GM18951 (cell line): ENCODE measurements at regions not wholly inside any gene's neighbourhood (a gene's known extent, or its start where the extent isn't known, plus 50 kb on each side); places are given as distances from the start of the nearest gene placed in this dataset.

Experiments used
- POLR2A ChIP-seq: IDR thresholded peaks from 4 replicates; pipeline ENCODE4 v1.6.1; 2011; ENCODE audit warnings: mild to moderate bottlenecking; ENCODE audit not compliant: insufficient read length, insufficient read depth; ENCODE audit errors: extremely low read depth
- in situ Hi-C: fragments of 300-500 bp; cut with MboI; formaldehyde crosslinking; loops from one replicate; pipeline ENCODE4 v1.12.0; 2022; ENCODE audit warnings: low sequenced_read_pairs, mixed read lengths, inconsistent platforms; ENCODE audit not compliant: unreplicated experiment

GRCh38 chr2:58671675-58672074 lies 430.6 kb upstream of the FANCL start:
- TF ChIP-seq POLR2A = no peak
- in situ Hi-C loops = no loop called here

DNA sequence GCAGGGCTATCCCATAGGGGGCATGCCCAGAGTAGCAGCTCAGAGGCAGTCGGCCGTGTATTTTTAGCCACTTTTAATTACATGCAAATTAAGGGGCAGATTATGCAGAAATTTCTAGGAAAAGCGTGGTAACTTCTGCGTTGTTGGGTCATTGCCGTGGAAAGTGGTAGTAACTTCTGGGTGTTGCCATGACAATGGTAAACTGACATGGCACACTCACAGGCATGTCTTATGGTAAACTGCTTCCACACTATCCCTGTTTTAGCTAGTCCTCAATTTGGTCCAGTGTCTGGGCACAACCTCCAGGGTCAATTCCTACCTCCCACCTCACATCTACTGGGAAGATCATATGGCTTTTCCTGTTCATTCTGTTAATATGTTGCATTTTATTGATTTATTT lies 428.9 kb upstream of the FANCL start:
- no peak for TF ChIP-seq POLR2A
- in situ Hi-C loops = no loop called here

DNA sequence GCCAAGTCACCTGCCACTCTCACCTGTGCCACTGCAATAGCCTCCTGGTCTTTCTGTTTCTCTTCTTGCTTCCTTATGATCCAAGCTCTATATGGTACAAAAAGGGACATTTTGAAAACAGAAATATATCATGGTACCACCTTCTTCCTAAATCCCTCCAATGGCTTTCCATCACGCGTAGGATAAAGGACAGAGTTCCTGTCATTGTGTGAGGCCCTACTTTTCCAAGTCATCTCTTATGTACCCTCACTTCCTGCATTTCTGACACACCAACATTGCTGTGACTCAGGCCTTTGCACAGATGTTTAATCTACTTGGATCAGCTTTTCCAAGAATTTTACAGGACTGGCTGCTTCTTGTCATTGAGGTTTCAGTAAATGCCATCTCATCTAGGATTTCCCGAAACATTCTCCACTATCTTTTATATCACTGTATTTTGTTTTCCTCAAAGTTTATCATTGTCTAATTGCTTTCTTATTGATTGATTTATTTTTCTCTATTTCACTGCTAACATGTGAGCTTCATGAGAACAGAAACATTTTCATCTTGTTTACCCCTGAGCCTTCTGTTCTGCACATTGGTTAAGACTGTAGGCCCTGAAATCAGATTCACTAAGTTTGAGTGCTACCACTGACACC lies 426.1 kb upstream of the FANCL start:
- no peak for TF ChIP-seq POLR2A
- in situ Hi-C loops = no loop called here

- TF ChIP-seq POLR2A = no peak
- in situ Hi-C loops = no loop called here
Measured at GRCh38 chr2:58666323-58666970, 425.3 kb upstream of the FANCL start.

- in situ Hi-C loops = no loop called here
- no peak for TF ChIP-seq POLR2A
Measured at GRCh38 chr2:58665154-58665553, 424.0 kb upstream of the FANCL start.

DNA sequence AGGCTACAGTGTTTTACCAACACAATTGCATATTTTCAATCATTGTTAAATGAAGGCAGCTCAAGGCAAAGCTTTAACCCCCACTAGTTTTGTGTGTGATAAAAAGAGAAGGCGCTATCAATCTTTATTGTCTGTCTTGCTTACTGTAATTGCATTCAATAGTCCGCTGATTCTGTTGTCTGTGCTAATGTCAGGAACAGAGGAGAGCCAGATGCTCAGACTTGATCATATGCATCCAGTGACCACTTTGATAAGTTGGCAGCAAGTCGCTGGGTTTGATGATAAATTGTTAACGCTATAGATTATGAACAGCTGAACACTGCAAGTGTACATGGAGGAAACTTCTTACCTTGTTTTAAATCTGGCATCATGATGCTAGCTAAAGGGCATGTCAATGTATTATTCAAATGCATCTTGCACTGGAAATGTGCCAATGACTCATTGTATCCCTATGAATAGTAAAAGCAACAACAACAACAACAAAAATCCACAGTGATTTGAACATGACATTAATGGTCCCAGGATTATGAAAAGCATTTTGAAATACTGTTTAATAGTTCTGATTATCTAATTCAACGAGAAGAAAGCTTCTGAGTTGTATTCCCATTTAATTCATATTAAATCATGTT lies 423.5 kb upstream of the FANCL start:
- in situ Hi-C loops = no loop called here
- TF ChIP-seq POLR2A = no peak

DNA sequence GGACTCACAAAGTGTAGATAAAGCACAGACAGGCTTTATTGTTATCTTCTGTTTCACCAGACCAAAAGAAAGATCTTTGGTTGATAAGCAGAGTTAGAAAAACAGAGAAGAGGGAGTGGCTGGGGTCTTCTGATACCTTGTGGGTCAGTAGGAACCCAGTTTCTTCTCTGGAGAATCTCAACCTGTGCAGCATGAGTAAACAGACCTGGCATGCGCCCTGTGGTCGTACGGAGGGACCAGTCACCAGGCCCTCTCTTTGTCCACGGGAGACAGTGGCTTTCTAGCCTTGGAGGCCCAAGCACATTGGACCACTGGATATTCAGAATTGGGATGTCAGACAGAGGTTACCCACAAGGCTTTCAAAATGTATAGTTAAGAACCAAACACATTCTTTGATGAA lies 418.9 kb upstream of the FANCL start:
- in situ Hi-C loops = no loop called here
- TF ChIP-seq POLR2A = no peak

DNA sequence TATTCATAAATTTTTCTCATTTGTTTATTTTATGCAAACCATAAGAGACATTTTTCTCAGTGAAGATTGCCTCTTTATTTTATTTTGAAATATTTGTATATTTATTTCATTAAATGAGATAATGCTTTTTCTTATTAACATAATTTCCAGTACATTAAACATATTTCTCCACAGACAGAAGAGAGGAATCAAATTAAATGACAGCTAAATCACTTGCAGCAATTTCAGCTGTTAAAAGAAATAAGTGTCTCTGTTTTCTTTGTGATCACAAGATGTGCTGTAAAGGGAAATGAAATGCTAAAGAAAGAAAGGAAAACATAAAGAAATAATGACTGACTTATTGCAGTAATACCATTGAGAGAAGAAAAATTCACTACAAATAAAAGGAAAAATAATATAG lies 414.0 kb upstream of the FANCL start:
- TF ChIP-seq POLR2A = no peak
- in situ Hi-C loops = no loop called here

- no peak for TF ChIP-seq POLR2A
- in situ Hi-C loops = no loop called here
Measured at GRCh38 chr2:58651930-58652329, 410.8 kb upstream of the FANCL start.

DNA sequence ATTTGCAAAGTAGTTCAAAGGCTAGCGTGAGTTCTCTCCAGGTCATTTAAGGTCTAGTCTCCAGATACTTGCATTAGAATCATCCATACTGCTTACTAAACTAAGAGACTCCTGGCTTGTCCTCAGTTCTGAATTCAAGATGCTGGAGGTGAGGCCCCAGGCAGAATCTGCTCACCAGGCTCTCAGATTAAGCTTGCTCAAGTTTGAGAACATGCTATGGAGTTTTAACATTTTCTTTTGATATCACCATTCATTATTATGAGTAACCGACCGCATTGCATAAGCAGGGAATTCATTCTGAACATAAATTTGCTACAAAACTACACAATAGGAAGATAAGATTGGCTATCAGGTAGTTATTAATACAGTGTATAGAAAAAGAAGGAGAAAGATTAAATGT lies 409.7 kb upstream of the FANCL start:
- in situ Hi-C loops = no loop called here
- TF ChIP-seq POLR2A = no peak

- in situ Hi-C loops = no loop called here
- no peak for TF ChIP-seq POLR2A
Measured at GRCh38 chr2:58649756-58650155, 408.6 kb upstream of the FANCL start.

DNA sequence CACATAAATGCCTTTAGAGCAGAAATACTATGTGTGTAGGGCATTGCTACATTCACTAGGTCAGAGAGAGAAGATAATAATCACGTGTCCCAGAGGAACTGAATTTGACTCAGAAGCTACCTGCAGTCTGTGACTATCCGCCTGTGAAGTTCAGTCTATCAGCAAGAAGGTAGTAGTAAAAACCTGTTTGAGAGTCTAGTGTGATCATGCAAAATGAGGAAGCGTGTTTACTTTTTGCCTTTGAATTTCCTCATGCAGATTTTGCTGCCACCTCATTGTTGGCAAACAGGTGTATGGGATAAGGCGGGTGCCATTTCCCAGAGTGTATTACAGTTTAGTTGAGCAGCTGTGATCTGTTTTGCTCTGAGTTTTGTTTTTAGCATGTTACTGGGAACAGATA lies 403.9 kb upstream of the FANCL start:
- in situ Hi-C loops = no loop called here
- no peak for TF ChIP-seq POLR2A

- in situ Hi-C loops = no loop called here
Measured at GRCh38 chr2:58644451-58644850, 403.3 kb upstream of the FANCL start.

GRCh38 chr2:58641001-58641400 lies 399.9 kb upstream of the FANCL start:
- TF ChIP-seq POLR2A = no peak
- in situ Hi-C loops = no loop called here

More at GRCh38 chr2:58644451-58644850, 403.3 kb upstream of the FANCL start:
- no peak for TF ChIP-seq POLR2A
